Testis (tissue), 2 donors: ENCODE measurements at regions not wholly inside any gene's neighbourhood (a gene's known extent, or its start where the extent isn't known, plus 50 kb on each side); places are given as distances from the start of the nearest gene placed in this dataset.

Source experiments
- DNase-seq: peaks from one replicate; pipeline ENCODE4 v3.0.0-alpha.2; 2019
- H3K27ac ChIP-seq, 2 donors: fragments of 200-600 bp; sonication (generic); one replicate each; pipeline ENCODE4 v1.5.1; 2019
- H3K27me3 ChIP-seq: fragments of 200-600 bp; sonication (generic); one replicate; pipeline ENCODE4 v1.5.1; 2019
- H3K36me3 ChIP-seq: fragments of 200-600 bp; sonication (generic); one replicate; pipeline ENCODE4 v1.5.1; 2017; ENCODE audit warnings: low read depth; ENCODE audit errors: missing control alignments
- H3K4me1 ChIP-seq: fragments of 200-600 bp; sonication (generic); one replicate; pipeline ENCODE4 v1.5.1; 2019
- H3K4me3 ChIP-seq, 2 donors: fragments of 200-600 bp; sonication (generic); one replicate each; pipeline ENCODE4 v1.5.1; 2017 to 2019
- H3K9me3 ChIP-seq: fragments of 200-600 bp; sonication (generic); one replicate; pipeline ENCODE4 v1.5.1; 2017
- CTCF ChIP-seq, 3 experiments: fragments of 450-650 bp in 2 of 3; fragments of 200-600 bp in 1 of 3; sonication (generic) in 1 of 3; IDR thresholded peaks; one replicate each; pipeline ENCODE4 v1.5.1; 2016 to 2019; ENCODE audit warnings: antibody characterized with exemption in 3 of 3, mild to moderate bottlenecking in 2 of 3, moderate library complexity in 1 of 3
- POLR2A ChIP-seq: fragments of 450-650 bp; IDR thresholded peaks from one replicate; pipeline ENCODE4 v1.6.1; 2017; ENCODE audit warnings: antibody characterized with exemption, mild to moderate bottlenecking, moderate library complexity
- WGBS, 2 donors: methylation state at CpG; one replicate each; pipeline ENCODE4 v1.1.5; 2018; 5-methylcytosine and 5-hydroxymethylcytosine counted together
- intact Hi-C: fragments of 100-400 bp; cut with DNase I; formaldehyde crosslinking; loops from one replicate; pipeline ENCODE4 v1.15.1; 2023; ENCODE audit warnings: low total_unique reads

GRCh38 chr17:77527836-77528505 is 387.2 kb downstream of the SEC14L1 start:
- intact Hi-C loops, result no loop called here
- Histone ChIP-seq H3K4me1 (peaks cover 5% of the 10 kb centered on the region), H3K36me3 (no peaks in the 10 kb centered on the region), H3K9me3 (no peaks in the 10 kb centered on the region), H3K4me3 (peak overlapping the region in 1 of 2 donors; percentile 53), H3K27me3 (no peaks in the 10 kb centered on the region), H3K27ac (no peak overlapping the region)
- DNase-seq, result no peak
- 43 to 50% methylated on average over 12 to 23 of the region's 23 CpGs for WGBS, 2 donors
- TF ChIP-seq CTCF (IDR thresholded peaks at IDR 0.05) (no peak), POLR2A (no peak)

- Histone ChIP-seq H3K4me1 (peaks cover 5% of the 10 kb centered on the region), H3K4me3 (peak overlapping the region in 1 of 2 donors; percentile 53), H3K27me3 (no peaks in the 10 kb centered on the region), H3K36me3 (no peaks in the 10 kb centered on the region), H3K9me3 (no peaks in the 10 kb centered on the region), H3K27ac (no peak overlapping the region)
- DNase-seq, result no peak
- TF ChIP-seq CTCF (IDR thresholded peaks at IDR 0.05) (no peak), POLR2A (no peak)
- 0 to 2% methylated on average over 17 to 66 of the region's 66 CpGs for WGBS, 2 donors
- intact Hi-C loops, result no loop called here
Measured at GRCh38 chr17:77528516-77529327, 388.0 kb downstream of the SEC14L1 start.

- Histone ChIP-seq H3K27ac (no peak overlapping the region), H3K36me3 (no peaks in the 10 kb centered on the region), H3K4me3 (peak overlapping the region in 1 of 2 donors; percentile 53), H3K4me1 (peaks cover 5% of the 10 kb centered on the region), H3K9me3 (no peaks in the 10 kb centered on the region), H3K27me3 (no peaks in the 10 kb centered on the region)
- no peak for DNase-seq
- intact Hi-C loops, result no loop called here
- no peak for TF ChIP-seq POLR2A
- TF ChIP-seq CTCF (IDR thresholded peaks at IDR 0.05), result no peak
- WGBS, 2 donors, result 28 to 38% methylated on average over 4 to 7 of the region's 7 CpGs
Measured at GRCh38 chr17:77529328-77529650, 388.5 kb downstream of the SEC14L1 start.

- WGBS, 2 donors, result 91 to 95% methylated on average over 12 of the region's 12 CpGs
- Histone ChIP-seq H3K4me1 (peaks cover 5% of the 10 kb centered on the region), H3K27ac (no peak overlapping the region), H3K9me3 (no peaks in the 10 kb centered on the region), H3K27me3 (no peaks in the 10 kb centered on the region), H3K4me3 (no peak overlapping the region), H3K36me3 (no peaks in the 10 kb centered on the region)
- no peak for DNase-seq
- intact Hi-C loops, result no loop called here
- TF ChIP-seq CTCF (IDR thresholded peaks at IDR 0.05) (no peak), POLR2A (no peak)
Measured at GRCh38 chr17:77530591-77530990, 389.8 kb downstream of the SEC14L1 start.
